ENCODE measurements at regions not wholly inside any gene's neighbourhood (a gene's known extent, or its start where the extent isn't known, plus 50 kb on each side); places are given as distances from the start of the nearest gene placed in this dataset.
"Not testable (repeated sequence)": the region's sequence is repeated elsewhere in the genome, so short reads cannot be mapped to it uniquely, and the experiment has no call there.

DNA sequence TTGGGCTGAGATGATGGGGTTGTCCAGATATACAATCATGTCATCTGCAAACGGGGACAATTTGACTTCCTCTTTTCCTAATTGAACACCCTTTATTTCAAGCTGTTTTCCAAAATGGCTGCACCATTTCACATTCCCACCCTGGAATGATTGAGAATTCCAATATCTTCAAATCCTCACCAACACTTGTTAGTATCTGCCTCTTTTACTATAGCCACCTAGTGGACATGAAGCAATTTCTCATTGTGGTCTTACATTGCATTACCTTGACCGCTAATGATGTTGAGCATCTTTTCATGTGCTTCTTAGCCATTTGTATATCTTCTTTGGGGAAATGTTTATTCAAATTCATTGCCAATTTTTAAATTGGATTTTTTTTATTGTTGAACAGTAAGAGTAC, 364.8 kb downstream of the SMARCA1 start:
- no peak for DNase-seq

GRCh38 chrX:129145840-129146272, 377.4 kb downstream of the SMARCA1 start:
- no peak for DNase-seq

DNA sequence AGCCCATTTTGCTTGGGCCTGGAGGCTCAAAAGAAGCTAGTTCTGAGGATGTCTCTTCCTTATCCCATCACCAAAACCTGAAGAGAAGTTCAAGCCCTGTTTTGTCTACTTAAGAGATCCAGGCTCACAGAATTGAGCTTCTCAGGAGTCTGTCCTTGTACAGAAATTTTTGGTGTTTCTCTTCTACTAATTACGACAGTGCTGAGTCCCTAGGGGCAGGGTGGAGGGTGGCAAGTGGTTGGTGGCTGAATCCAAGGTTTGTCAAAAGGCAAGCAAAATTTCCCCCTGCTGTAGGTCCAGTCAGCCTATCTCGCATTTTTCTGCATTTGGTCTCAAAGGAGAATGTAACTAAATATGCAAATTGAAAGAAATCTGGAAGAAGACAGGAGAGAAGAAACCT, 377.9 kb downstream of the SMARCA1 start:
- no peak for DNase-seq

- DNase-seq, result no peak
Observed at GRCh38 chrX:129144172-129145038, 378.9 kb downstream of the SMARCA1 start.

- no peak for DNase-seq
Observed at GRCh38 chrX:129139837-129140598, 383.3 kb downstream of the SMARCA1 start.

GRCh38 chrX:129125122-129125914, 398.0 kb downstream of the SMARCA1 start:
- DNase-seq, result no peak

DNA sequence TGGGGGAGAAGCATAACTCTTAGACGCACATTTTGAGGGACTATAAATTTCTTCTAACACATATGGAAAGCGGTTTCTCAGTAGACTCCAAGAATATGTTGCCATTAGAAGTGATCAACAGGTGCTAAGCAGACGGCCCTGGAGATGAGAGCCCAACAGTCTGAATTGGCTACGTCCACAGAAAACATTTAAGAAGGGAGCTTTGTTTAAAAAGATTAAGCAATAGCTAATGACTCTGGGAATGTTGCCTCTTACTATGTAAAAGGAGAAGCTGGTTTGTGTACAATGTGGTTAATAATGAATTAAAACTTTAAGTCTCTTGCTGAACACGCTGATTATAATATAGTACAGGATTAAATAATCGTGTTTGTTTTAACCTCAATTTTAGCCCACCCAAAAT, 399.5 kb downstream of the SMARCA1 start:
- no peak for DNase-seq

GRCh38 chrX:129116676-129117470, 406.4 kb downstream of the SMARCA1 start:
- DNase-seq, result no peak

DNA sequence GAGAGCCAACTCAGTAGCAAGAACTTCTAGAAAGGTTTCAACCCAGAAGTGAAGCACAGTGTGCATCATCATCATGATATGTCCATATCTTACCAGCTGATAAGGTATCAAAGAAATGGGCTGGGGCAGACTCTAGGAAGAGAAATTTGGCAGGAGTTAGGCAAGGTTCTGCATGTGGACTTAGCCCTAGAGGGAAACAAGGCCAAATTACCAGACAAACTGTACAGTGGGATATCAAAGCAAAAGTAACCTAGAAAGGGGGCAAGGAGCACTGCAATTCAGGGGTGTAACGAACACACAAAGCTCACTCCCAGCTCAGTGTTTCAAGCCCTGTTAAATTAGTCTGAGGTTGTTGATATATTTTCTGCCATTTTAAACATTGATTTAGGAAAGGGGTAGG, 407.4 kb downstream of the SMARCA1 start:
- DNase-seq, result no peak

- no peak for DNase-seq
Observed at GRCh38 chrX:129115104-129115503, 408.2 kb downstream of the SMARCA1 start.

- no peak for DNase-seq
Observed at GRCh38 chrX:129111081-129111798, 412.1 kb downstream of the SMARCA1 start.

DNA sequence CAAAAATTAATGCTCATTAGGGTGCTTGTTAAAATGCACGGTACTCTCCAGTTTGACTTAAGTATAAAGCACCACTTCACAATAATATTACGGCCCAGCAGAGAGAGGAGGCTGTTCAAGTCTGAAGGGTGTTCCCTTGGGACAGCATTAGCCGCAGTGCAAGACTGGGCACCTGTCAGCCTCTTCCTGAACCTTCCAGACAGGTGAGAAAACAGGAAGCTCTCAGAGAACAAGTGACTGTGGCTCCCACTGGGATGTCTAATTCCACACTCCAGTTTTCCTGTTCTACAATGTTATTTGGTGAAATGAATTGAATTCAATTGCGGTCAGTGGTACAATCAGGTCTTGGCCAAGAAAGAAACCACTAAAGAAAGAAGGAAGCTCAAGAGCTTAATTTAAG, 414.4 kb downstream of the SMARCA1 start:
- no peak for DNase-seq

DNA sequence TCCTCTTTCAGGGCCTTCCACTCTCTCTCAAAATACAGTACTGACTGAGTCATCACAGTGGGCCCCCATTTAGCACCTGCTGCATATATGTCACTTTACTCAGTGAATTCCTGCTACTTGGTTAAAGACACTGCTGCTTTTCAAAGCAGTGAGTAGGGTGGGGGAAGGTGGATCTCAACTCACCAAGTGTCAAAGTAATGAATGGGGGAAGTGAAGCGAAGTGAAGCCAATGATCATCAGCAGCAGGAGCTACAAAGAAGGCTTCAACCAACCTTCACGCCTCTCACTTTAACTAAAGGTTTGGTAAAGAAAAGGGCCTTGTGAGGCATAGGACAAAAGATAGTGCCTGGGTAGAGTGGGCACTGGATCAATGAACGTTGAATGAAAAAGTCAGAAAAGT, 424.1 kb downstream of the SMARCA1 start:
- DNase-seq, result no peak

DNA sequence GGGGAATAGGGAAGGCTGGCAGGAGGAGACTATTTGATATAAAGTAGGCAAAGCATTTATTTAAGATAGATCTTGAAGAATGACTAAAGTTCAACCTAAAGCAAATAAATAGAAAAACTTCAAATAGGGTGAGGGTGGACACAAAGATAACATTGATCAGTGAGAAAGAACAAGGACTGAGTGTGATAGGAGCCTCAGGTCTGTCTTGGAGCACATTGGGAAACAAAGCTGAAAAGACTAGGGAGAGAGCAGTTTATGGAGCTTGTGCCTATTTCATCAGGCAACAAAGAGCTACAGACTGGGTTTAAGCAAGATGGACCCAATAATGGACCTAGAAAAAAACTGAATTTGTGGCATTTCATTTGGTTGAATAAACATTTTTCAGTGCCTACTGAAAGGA, 425.6 kb downstream of the SMARCA1 start:
- no peak for DNase-seq

- no peak for DNase-seq
Observed at GRCh38 chrX:129093706-129094105, 429.6 kb downstream of the SMARCA1 start.

GRCh38 chrX:129092757-129093156, 430.5 kb downstream of the SMARCA1 start:
- DNase-seq, result no peak

DNA sequence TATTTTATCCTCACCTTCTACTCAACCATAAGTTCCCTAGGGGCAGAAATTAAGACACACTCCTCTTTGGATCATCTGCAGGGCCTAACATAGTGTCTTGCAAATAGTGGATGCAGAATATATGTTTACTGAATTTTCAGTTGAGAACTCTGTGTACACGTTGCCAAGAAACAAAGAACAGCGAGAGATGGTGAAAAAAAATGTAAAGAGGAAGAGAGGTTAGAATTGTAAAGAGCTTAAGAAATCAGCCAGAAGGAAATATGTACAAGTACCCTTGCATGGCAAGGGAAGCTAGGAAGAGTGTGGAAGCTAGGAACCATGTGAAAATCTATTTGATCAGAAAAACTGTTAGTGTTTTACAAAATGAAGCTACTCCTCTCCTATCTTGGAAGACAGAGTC, 431.0 kb downstream of the SMARCA1 start:
- no peak for DNase-seq

DNA sequence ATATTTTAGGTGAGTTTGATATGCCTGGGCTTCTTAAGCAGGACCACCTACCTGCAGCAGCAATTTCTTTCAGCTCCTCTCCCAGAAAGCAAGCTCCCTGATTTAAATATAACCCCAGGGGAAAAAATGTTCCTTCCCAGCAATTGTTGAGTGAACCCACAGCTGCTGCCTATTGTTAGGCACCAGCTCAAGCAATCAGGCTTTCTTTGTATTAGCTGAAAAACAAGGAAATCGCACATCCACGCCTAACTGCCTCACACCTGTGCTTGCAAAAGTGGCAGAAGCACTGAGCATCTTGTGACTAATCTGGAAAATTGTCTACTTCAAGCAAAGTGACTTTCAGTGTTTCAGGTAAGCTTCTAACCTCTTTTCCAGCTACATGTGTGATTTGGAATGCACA, 432.2 kb downstream of the SMARCA1 start:
- DNase-seq, result no peak

DNA sequence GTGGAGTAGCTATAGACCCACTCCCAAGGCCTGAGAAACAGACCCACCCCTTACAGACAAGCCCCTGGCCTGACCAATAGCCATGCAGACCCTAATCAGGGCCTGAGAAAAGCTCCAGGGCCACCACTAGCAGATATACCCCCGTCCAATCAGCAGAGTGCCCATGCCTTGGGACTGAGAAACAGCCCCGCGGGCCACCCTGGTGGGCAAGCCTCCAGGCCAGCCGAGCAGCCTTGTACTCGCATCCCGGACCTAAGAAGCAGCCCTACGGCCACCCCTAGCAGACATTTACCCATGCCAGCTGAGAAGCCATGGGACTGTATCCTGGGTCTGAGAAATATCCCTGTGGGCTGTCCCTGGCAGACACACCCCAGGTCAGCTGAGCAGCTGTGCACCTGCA, 436.5 kb downstream of the SMARCA1 start:
- DNase-seq, result no peak

DNA sequence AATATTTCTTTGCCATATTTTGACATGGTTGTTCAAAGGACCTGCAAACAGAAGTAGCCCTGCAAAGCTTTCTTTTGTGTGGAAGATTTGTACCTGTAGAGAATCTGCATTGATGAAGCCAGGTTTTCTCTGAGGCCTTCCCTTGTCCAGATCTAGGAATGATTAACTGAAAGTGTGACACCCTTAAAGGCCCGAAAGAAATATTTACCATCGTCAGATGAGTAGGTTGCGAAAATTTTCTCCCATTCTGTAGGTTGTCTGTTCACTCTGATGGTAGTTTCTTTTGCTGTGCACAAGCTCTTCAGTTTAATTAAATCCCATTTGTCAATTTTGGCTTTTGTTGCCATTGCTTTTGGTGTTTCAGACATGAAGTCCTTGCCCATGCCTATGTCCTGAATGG, 439.0 kb downstream of the SMARCA1 start:
- DNase-seq, result not testable (repeated sequence)

- DNase-seq, result no peak
Observed at GRCh38 chrX:129077424-129078170, 445.7 kb downstream of the SMARCA1 start.
